ENCODE measurements at regions not wholly inside any gene's neighbourhood (a gene's known extent, or its start where the extent isn't known, plus 50 kb on each side); places are given as distances from the start of the nearest gene placed in this dataset.

DNA sequence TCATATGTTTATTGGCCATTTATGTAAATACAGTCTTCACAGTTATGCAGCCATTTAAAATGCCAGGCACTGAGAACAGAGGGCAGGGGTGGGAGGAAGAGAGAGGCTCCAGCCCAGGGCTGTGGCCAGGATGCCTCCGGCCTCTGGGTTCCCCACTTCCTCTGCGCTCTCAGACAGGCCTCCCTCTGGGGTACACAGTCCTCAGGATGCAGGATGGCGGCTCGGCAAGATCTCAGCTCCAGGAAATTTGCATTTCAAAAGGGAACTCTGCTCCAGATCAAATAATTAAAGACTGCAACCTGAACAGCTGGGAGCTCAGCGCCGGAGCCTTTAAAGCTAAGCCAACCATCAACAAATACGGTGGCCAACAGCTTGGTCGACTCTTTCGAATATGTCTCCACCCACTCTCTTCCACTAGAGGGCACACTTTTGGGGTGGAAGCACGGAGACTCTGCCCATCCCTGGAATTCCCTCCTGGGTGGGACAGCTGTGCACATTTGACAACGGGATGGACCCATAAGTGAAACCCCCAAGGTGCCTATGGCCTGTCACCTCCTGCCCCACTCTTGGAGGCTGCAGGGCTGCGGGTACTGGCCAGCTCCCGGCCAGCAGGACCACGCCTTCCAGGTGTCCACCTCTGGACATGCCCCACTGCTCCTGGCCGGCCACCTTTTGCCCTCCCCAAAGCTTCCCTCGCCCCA is 1044.7 kb downstream of the BRD1 start:
- H3K4me2 ChIP-seq (ENCODE audit: low read depth, low read length), result no peak overlapping the region
- ATAC-seq (ENCODE audit: low read depth) (no peak), DNase-seq (no peak)
- no peak overlapping the region for H3K14ac ChIP-seq (replicated peaks; ENCODE audit: low read depth, low read length)
- dilution Hi-C loops (cut with HindIII; ENCODE audit: low sequenced_read_pairs, unreplicated experiment) (no loop called here), in situ Hi-C loops (cut with MboI; ENCODE audit: low sequenced_read_pairs) (no loop called here), intact Hi-C loops (cut with micrococcal nuclease) (no loop called here)
- H3K9me3 ChIP-seq (ENCODE audit: control insufficient read depth, insufficient read depth, low read length), result peaks cover 66% of the 10 kb centered on the region
- no peak overlapping the region for H3K56ac ChIP-seq (ENCODE audit: extremely low read depth, insufficient read depth, low read length)
- no peaks in the 10 kb centered on the region for H3K36me3 ChIP-seq (ENCODE audit: control insufficient read depth, insufficient read depth, low read length)
- no peak for TF ChIP-seq BHLHE40 (IDR thresholded peaks at IDR 0.05; ENCODE audit: low read depth, low read length)
- no peak for TF ChIP-seq NFE2L2 (IDR thresholded peaks at IDR 0.05; ENCODE audit: low read depth, low read length)
- TF ChIP-seq RCOR1 (IDR thresholded peaks at IDR 0.05; ENCODE audit: insufficient replicate concordance, low read length), result no peak
- TF ChIP-seq, protein P1, sequence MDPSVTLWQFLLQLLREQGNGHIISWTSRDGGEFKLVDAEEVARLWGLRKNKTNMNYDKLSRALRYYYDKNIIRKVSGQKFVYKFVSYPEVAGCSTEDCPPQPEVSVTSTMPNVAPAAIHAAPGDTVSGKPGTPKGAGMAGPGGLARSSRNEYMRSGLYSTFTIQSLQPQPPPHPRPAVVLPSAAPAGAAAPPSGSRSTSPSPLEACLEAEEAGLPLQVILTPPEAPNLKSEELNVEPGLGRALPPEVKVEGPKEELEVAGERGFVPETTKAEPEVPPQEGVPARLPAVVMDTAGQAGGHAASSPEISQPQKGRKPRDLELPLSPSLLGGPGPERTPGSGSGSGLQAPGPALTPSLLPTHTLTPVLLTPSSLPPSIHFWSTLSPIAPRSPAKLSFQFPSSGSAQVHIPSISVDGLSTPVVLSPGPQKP (IDR thresholded peaks at IDR 0.05; ENCODE audit: borderline replicate concordance, low read depth, low read length), result no peak
- no peak for TF ChIP-seq FOS (IDR thresholded peaks at IDR 0.05; ENCODE audit: low read depth, low read length)
- no peak for TF ChIP-seq SMC3 (IDR thresholded peaks at IDR 0.05; ENCODE audit: low read depth, low read length)
- no peak for TF ChIP-seq MAFK (IDR thresholded peaks at IDR 0.05; ENCODE audit: low read depth, low read length)
- TF ChIP-seq MXI1 (IDR thresholded peaks at IDR 0.05; ENCODE audit: borderline replicate concordance, low read depth, low read length), result no peak
- H3K4me1 ChIP-seq (ENCODE audit: control insufficient read depth, insufficient read depth, low read length), result no peaks in the 10 kb centered on the region
- no peak overlapping the region for H3K4ac ChIP-seq (ENCODE audit: low read depth, low read length)
- no peak overlapping the region for H2AK9ac ChIP-seq (replicated peaks; ENCODE audit: low read depth, low read length, poor library complexity)
- H3K18ac ChIP-seq (ENCODE audit: low read depth, low read length), result no peak overlapping the region
- no peaks in the 10 kb centered on the region for H3K27me3 ChIP-seq (ENCODE audit: control insufficient read depth, insufficient read depth, low read length)
- H4K5ac ChIP-seq (ENCODE audit: low read depth, low read length), result no peak overlapping the region
- ChIA-PET CTCF (no interaction called here), POLR2A (ENCODE audit: unreplicated experiment) (no interaction called here)
- no peak overlapping the region for H3K9ac ChIP-seq (ENCODE audit: low read depth, low read length)
- H3K79me1 ChIP-seq (ENCODE audit: low read depth in 1 of 2, low read length in 2 of 2), result no peaks in the 10 kb centered on the region
- no peak overlapping the region for H2AK5ac ChIP-seq (ENCODE audit: low read depth, low read length)
- H4K8ac ChIP-seq (ENCODE audit: low read depth in 2 of 2, low read length in 2 of 2), result no peak overlapping the region
- H2BK20ac ChIP-seq (ENCODE audit: low read depth, low read length), result no peak overlapping the region
- BruUV-seq (replicated peaks), result no TSS peak
- no peak overlapping the region for H2BK15ac ChIP-seq (ENCODE audit: low read depth, low read length)
- H3K4me3 ChIP-seq (ENCODE audit: insufficient read depth, low read depth, low read length), result no peak overlapping the region
- 24% methylated on average over 10 of the region's 16 CpGs; no CpG with 5 or more reads in 1 of the 2 experiments for WGBS, 2 experiments (ENCODE audit: extremely low coverage in 2 of 2, insufficient read length in 1 of 2)
- no peak overlapping the region for H3K27ac ChIP-seq (ENCODE audit: insufficient read depth, low read length)
- no peak overlapping the region for H2BK120ac ChIP-seq (ENCODE audit: low read depth, low read length)
- H3K9me1 ChIP-seq (ENCODE audit: insufficient read depth, low read length), result no peaks in the 10 kb centered on the region
- no peaks in the 10 kb centered on the region for H4K20me1 ChIP-seq (ENCODE audit: insufficient read depth, low read length)
- H2AFZ ChIP-seq (replicated peaks; ENCODE audit: low read length, poor library complexity), result no peak overlapping the region
- no peak overlapping the region for H2BK5ac ChIP-seq (ENCODE audit: low read depth, low read length, poor library complexity, severe bottlenecking)
- no peak overlapping the region for H3K23ac ChIP-seq (ENCODE audit: low read depth, low read length)
- no peak overlapping the region for H4K91ac ChIP-seq (ENCODE audit: insufficient read depth, low read depth, low read length)

All from IMR-90 (cell line).